ENCODE measurements at regions not wholly inside any gene's neighbourhood (a gene's known extent, or its start where the extent isn't known, plus 50 kb on each side); places are given as distances from the start of the nearest gene placed in this dataset.

- intact Hi-C loops (cut with micrococcal nuclease), result no loop called here
- Mint-ChIP-seq H3K4me3 (no peak overlapping the region), H3K36me3 (no peaks in the 10 kb centered on the region), H3K27me3 (no peaks in the 10 kb centered on the region), H3K27ac (no peak overlapping the region), H3K9me3 (peaks cover 2% of the 10 kb centered on the region), H3K4me1 (ENCODE audit: low read depth) (no peaks in the 10 kb centered on the region)
- ChIA-PET POLR2A (no interaction called here), CTCF (no interaction called here)
- no peak for DNase-seq
Observed at GRCh38 chr12:29944269-29945000, 160.7 kb upstream of the TMTC1 start.

GRCh38 chr12:29943683-29944082 is 159.9 kb upstream of the TMTC1 start:
- H3K4me1 Mint-ChIP-seq (ENCODE audit: low read depth), result no peaks in the 10 kb centered on the region
- no peak for DNase-seq
- no peaks in the 10 kb centered on the region for H3K36me3 Mint-ChIP-seq
- CTCF ChIA-PET, result no interaction called here
- intact Hi-C loops (cut with micrococcal nuclease), result no loop called here
- no peak overlapping the region for H3K27ac Mint-ChIP-seq
- POLR2A ChIA-PET, result no interaction called here
- H3K9me3 Mint-ChIP-seq, result peaks cover 2% of the 10 kb centered on the region
- no peak overlapping the region for H3K4me3 Mint-ChIP-seq
- no peaks in the 10 kb centered on the region for H3K27me3 Mint-ChIP-seq

GRCh38 chr12:29940811-29941210 is 157.1 kb upstream of the TMTC1 start:
- H3K9me3 Mint-ChIP-seq, result peaks cover under 1% of the 10 kb centered on the region
- no peak for DNase-seq
- intact Hi-C loops (cut with micrococcal nuclease), result no loop called here
- H3K27ac Mint-ChIP-seq, result no peak overlapping the region
- no peaks in the 10 kb centered on the region for H3K27me3 Mint-ChIP-seq
- ChIA-PET CTCF (no interaction called here), POLR2A (no interaction called here)
- no peaks in the 10 kb centered on the region for H3K4me1 Mint-ChIP-seq (ENCODE audit: low read depth)
- no peaks in the 10 kb centered on the region for H3K36me3 Mint-ChIP-seq
- H3K4me3 Mint-ChIP-seq, result no peak overlapping the region

GRCh38 chr12:29930503-29930902 is 146.8 kb upstream of the TMTC1 start:
- Mint-ChIP-seq H3K27ac (no peak overlapping the region), H3K36me3 (no peaks in the 10 kb centered on the region), H3K9me3 (no peaks in the 10 kb centered on the region), H3K4me1 (ENCODE audit: low read depth) (no peaks in the 10 kb centered on the region), H3K4me3 (no peak overlapping the region), H3K27me3 (no peaks in the 10 kb centered on the region)
- no peak for DNase-seq
- intact Hi-C loops (cut with micrococcal nuclease), result no loop called here
- CTCF ChIA-PET, result interaction anchor here (0.6 kb wide), 1 partner anchor 36 kb away, joined by 4 read pairs; no protein-coding TSS in a partner anchor
- POLR2A ChIA-PET, result no interaction called here

GRCh38 chr12:29929295-29929694 is 145.6 kb upstream of the TMTC1 start:
- Mint-ChIP-seq H3K36me3 (no peaks in the 10 kb centered on the region), H3K27me3 (no peaks in the 10 kb centered on the region), H3K27ac (no peak overlapping the region), H3K4me3 (no peak overlapping the region), H3K9me3 (no peaks in the 10 kb centered on the region), H3K4me1 (ENCODE audit: low read depth) (no peaks in the 10 kb centered on the region)
- DNase-seq, result no peak
- CTCF ChIA-PET, result no interaction called here
- POLR2A ChIA-PET, result no interaction called here
- intact Hi-C loops (cut with micrococcal nuclease), result no loop called here

- Mint-ChIP-seq H3K4me1 (ENCODE audit: low read depth) (no peaks in the 10 kb centered on the region), H3K27me3 (no peaks in the 10 kb centered on the region), H3K9me3 (peaks cover 3% of the 10 kb centered on the region), H3K4me3 (no peak overlapping the region), H3K36me3 (no peaks in the 10 kb centered on the region), H3K27ac (no peak overlapping the region)
- no peak for DNase-seq
- POLR2A ChIA-PET, result no interaction called here
- intact Hi-C loops (cut with micrococcal nuclease), result no loop called here
- CTCF ChIA-PET, result no interaction called here
Observed at GRCh38 chr12:29921307-29921706, 137.6 kb upstream of the TMTC1 start.

- Mint-ChIP-seq H3K27ac (no peak overlapping the region), H3K36me3 (no peaks in the 10 kb centered on the region), H3K4me3 (no peak overlapping the region), H3K4me1 (ENCODE audit: low read depth) (no peaks in the 10 kb centered on the region), H3K9me3 (peaks cover 4% of the 10 kb centered on the region), H3K27me3 (no peaks in the 10 kb centered on the region)
- POLR2A ChIA-PET, result no interaction called here
- DNase-seq, result no peak
- intact Hi-C loops (cut with micrococcal nuclease), result no loop called here
- CTCF ChIA-PET, result no interaction called here
Observed at GRCh38 chr12:29908157-29908556, 124.4 kb upstream of the TMTC1 start.

- Mint-ChIP-seq H3K36me3 (no peaks in the 10 kb centered on the region), H3K27ac (no peak overlapping the region), H3K4me3 (no peak overlapping the region), H3K27me3 (no peaks in the 10 kb centered on the region), H3K9me3 (peaks cover 3% of the 10 kb centered on the region), H3K4me1 (ENCODE audit: low read depth) (no peaks in the 10 kb centered on the region)
- POLR2A ChIA-PET, result no interaction called here
- DNase-seq, result no peak
- intact Hi-C loops (cut with micrococcal nuclease), result no loop called here
- CTCF ChIA-PET, result no interaction called here
Observed at GRCh38 chr12:29907461-29907860, 123.7 kb upstream of the TMTC1 start.

- intact Hi-C loops (cut with micrococcal nuclease), result no loop called here
- Mint-ChIP-seq H3K4me3 (no peak overlapping the region), H3K9me3 (peaks cover 3% of the 10 kb centered on the region), H3K27me3 (no peaks in the 10 kb centered on the region), H3K36me3 (no peaks in the 10 kb centered on the region), H3K4me1 (ENCODE audit: low read depth) (no peaks in the 10 kb centered on the region), H3K27ac (no peak overlapping the region)
- ChIA-PET CTCF (no interaction called here), POLR2A (no interaction called here)
- DNase-seq, result no peak
Observed at GRCh38 chr12:29902043-29902442, 118.3 kb upstream of the TMTC1 start.

- no peaks in the 10 kb centered on the region for H3K36me3 Mint-ChIP-seq
- intact Hi-C loops (cut with micrococcal nuclease), result no loop called here
- H3K27ac Mint-ChIP-seq, result no peak overlapping the region
- CTCF ChIA-PET, result no interaction called here
- no peaks in the 10 kb centered on the region for H3K4me1 Mint-ChIP-seq (ENCODE audit: low read depth)
- POLR2A ChIA-PET, result no interaction called here
- H3K9me3 Mint-ChIP-seq, result peaks cover 3% of the 10 kb centered on the region
- no peak overlapping the region for H3K4me3 Mint-ChIP-seq
- DNase-seq, result no peak
- H3K27me3 Mint-ChIP-seq, result no peaks in the 10 kb centered on the region
Observed at GRCh38 chr12:29901585-29901984, 117.8 kb upstream of the TMTC1 start.

- intact Hi-C loops (cut with micrococcal nuclease), result no loop called here
- CTCF ChIA-PET, result no interaction called here
Observed at GRCh38 chr12:29899212-29899931, 115.6 kb upstream of the TMTC1 start.

GRCh38 chr12:29895966-29896365 is 112.2 kb upstream of the TMTC1 start:
- H3K36me3 Mint-ChIP-seq, result no peaks in the 10 kb centered on the region
- H3K4me3 Mint-ChIP-seq, result no peak overlapping the region

More at GRCh38 chr12:29899212-29899931, 115.6 kb upstream of the TMTC1 start:
- DNase-seq, result no peak
- H3K27ac Mint-ChIP-seq, result no peak overlapping the region
- peaks cover 3% of the 10 kb centered on the region for H3K9me3 Mint-ChIP-seq
- H3K27me3 Mint-ChIP-seq, result no peaks in the 10 kb centered on the region
- POLR2A ChIA-PET, result interaction anchor here (0.6 kb wide), 1 partner anchor 11 kb away, joined by 3 read pairs; no protein-coding TSS in a partner anchor
- H3K4me1 Mint-ChIP-seq (ENCODE audit: low read depth), result no peaks in the 10 kb centered on the region
- no peak overlapping the region for H3K4me3 Mint-ChIP-seq
- no peaks in the 10 kb centered on the region for H3K36me3 Mint-ChIP-seq

GRCh38 chr12:29893002-29893401 is 109.3 kb upstream of the TMTC1 start:
- intact Hi-C loops (cut with micrococcal nuclease), result no loop called here
- POLR2A ChIA-PET, result no interaction called here
- no peak overlapping the region for H3K4me3 Mint-ChIP-seq

More at GRCh38 chr12:29895966-29896365, 112.2 kb upstream of the TMTC1 start:
- no peak for DNase-seq
- no peaks in the 10 kb centered on the region for H3K4me1 Mint-ChIP-seq (ENCODE audit: low read depth)
- H3K27ac Mint-ChIP-seq, result no peak overlapping the region
- intact Hi-C loops (cut with micrococcal nuclease), result no loop called here
- H3K27me3 Mint-ChIP-seq, result no peaks in the 10 kb centered on the region
- H3K9me3 Mint-ChIP-seq, result peaks cover 3% of the 10 kb centered on the region
- ChIA-PET CTCF (no interaction called here), POLR2A (no interaction called here)

More at GRCh38 chr12:29893002-29893401, 109.3 kb upstream of the TMTC1 start:
- Mint-ChIP-seq H3K27me3 (no peaks in the 10 kb centered on the region), H3K9me3 (peaks cover 2% of the 10 kb centered on the region), H3K4me1 (ENCODE audit: low read depth) (no peaks in the 10 kb centered on the region), H3K36me3 (no peaks in the 10 kb centered on the region), H3K27ac (no peak overlapping the region)
- CTCF ChIA-PET, result no interaction called here
- DNase-seq, result no peak
